GM19372 (cell line): ENCODE measurements at regions not wholly inside any gene's neighbourhood (a gene's known extent, or its start where the extent isn't known, plus 50 kb on each side); places are given as distances from the start of the nearest gene placed in this dataset.
"Not testable (repeated sequence)": the region's sequence is repeated elsewhere in the genome, so short reads cannot be mapped to it uniquely, and the experiment has no call there.

ENCODE experiments used
- ATAC-seq: cut with Tn5 transposase; IDR thresholded peaks from one replicate; pipeline ENCODE4 v1.9.1; 2021; ENCODE audit warnings: mild to moderate bottlenecking, low read depth, moderate library complexity; ENCODE audit not compliant: unreplicated experiment

DNA sequence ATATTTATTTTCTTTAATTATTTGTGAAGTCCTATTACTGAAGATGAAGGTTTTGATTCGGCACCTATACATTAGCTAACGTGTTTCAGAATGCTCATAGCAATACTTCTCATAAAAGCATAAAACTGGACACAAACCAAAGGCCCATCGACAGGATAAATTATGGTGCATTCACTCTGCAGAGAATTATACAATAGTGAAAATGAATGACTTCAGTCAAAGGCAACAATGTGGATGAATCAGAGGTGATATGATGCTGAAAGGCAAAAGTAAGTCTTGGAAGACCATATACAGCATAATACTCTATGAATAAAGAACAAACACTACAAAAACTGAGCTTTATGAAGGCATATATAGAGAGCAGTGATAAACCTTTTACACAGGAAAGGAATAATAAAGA, 156.6 kb upstream of the EGLN3 start:
- no peak for ATAC-seq

- no peak for ATAC-seq
Measured at GRCh38 chr14:34106310-34106709, 155.4 kb upstream of the EGLN3 start.

GRCh38 chr14:34104489-34105397, 153.9 kb upstream of the EGLN3 start:
- ATAC-seq, result no peak

GRCh38 chr14:34103176-34103575, 152.3 kb upstream of the EGLN3 start:
- no peak for ATAC-seq

DNA sequence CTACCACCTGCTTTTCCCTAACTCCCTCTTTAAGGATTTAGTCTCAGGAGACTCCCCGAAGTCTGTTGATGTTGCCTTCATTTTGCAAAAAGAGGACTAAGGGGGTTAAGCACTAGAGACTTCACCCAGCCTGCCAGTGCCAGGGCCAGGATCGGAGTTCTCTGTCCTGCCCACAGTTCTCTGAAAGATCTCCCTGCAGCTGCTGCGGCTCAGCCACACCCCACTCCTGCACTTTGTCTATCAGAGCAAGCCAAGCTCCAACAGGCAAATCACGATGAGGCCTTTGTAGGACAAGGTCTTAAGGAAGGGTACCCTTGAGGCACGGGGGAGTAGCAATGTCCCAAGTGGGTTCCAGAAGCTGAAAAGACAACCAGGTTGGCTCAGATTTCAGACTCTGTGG, 148.8 kb upstream of the EGLN3 start:
- no peak for ATAC-seq

DNA sequence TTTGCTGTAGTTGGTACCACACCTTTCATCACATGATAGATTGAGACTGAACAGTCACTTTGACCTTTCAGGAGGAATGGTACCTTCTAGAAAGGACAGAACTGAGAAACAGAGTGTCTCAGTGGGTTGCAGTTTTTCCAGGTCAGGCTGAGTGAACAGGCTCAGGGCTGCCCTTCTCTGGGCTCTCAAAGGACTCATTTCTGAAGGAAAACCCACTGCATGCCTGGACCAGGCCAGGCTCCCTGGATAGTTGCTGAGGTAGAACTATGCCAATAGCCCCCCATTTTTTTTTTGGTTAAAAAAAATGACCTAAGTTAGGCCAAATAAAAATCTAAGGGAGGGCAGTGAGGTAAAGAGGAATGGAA, 148.1 kb upstream of the EGLN3 start:
- no peak for ATAC-seq

- no peak for ATAC-seq
Measured at GRCh38 chr14:34098045-34098984, 147.4 kb upstream of the EGLN3 start.

GRCh38 chr14:34097644-34098043, 146.8 kb upstream of the EGLN3 start:
- no peak for ATAC-seq

GRCh38 chr14:34094384-34094783, 143.5 kb upstream of the EGLN3 start:
- no peak for ATAC-seq

GRCh38 chr14:34093883-34094282, 143.0 kb upstream of the EGLN3 start:
- no peak for ATAC-seq

GRCh38 chr14:34090451-34090850, 139.6 kb upstream of the EGLN3 start:
- ATAC-seq, result no peak

DNA sequence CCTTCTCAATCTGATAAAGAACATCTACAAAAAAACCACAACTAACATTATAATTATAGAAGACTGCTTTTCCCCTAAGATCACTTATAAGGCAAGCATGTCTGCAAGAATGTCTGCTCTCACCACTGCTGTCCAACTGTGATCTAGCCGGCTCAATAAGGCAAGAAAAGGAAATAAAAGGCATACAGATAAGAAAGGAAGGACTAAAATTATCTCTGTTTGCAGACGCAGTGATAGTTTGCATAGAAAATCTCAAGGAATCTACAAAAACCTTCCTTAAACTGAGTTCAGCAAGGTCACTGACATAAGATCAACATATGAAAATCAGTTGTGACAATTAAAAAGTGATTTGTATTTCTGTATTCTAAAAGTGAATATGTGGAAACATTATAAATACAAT, 138.0 kb upstream of the EGLN3 start:
- no peak for ATAC-seq

DNA sequence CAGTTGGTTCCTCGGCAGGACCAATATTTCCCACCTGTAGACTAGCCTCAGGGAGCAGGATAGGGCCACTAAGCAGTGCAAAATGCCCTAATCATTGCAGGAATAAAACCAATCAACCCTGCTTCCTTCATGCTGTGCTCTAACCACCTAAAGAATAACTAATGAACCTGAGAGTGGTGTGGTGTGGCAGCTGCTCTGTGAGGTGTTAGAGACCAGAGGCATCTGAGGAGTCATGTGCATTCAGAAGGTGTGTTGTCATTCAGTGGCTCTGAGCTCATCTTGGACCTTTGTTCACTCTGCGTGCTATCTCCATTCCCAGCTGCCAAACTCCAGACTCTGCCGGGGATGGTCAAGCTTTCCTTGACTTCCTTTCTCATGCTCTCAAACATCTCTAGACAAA, 136.7 kb upstream of the EGLN3 start:
- no peak for ATAC-seq

DNA sequence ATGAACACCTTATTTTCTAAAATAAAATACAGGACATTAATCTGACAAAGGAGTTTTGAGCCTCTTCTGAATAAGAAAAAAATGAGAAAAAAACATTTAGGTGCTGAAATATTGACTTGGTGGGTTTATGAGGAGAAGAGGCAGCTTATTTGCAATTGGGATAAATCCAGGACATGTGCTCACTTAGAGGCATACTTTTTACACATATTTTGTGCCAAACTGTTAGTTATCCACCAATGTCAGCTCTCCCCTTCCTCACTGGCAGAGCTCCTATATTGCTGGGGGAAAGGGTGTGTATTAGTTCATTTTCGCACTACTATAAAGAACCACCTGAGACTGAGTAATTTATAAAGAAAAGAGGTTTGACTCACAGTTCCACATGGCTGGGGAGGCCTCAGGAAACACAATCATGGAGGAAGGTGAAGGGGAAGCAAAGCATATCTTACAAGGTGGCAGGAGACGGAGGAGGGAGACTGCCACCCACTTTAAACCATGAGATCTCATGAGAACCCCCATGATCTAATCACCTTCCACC, 135.4 kb upstream of the EGLN3 start:
- no peak for ATAC-seq

GRCh38 chr14:34085695-34086094, 134.8 kb upstream of the EGLN3 start:
- ATAC-seq, result no peak

GRCh38 chr14:34081576-34082136, 130.8 kb upstream of the EGLN3 start:
- no peak for ATAC-seq

DNA sequence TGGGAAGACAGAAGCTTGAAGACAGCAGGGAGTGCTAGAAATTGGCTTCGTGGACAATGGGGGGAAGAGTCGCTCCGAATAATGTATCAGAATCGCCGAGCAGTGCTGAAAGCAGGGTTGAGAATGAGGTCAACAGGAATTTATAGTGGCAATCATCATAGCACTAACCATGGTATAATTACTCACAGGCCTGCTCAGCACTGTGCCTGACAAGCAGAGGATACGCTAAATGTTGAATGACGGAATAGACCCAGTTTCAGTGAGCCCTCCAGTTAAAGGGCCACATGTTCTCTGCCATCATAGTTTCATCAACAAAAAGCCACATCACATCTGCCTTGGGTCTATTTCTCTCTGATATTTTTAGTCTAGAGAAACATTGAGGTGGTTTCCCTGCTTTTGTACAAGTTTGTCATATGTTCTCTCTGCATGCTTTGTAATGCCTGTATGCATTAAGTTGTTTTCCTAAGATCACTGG, 130.3 kb upstream of the EGLN3 start:
- ATAC-seq, result no peak

DNA sequence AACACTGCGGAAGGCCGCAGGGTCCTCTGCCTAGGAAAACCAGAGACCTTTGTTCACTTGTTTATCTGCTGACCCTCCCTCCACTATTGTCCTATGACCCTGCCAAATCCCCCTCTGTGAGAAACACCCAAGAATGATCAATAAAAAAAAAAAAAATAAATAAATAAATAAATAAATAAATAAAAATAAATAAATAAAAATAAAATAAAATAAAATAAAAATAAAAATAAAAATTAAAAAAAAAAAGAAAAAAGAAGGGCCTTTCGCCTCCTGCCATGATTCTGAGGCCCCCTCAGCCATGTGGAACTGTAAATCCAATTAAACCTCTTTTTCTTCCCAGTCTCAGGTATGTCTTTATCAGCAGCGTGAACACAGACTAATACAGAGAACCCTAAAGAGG, 128.8 kb upstream of the EGLN3 start:
- not testable (repeated sequence) for ATAC-seq

DNA sequence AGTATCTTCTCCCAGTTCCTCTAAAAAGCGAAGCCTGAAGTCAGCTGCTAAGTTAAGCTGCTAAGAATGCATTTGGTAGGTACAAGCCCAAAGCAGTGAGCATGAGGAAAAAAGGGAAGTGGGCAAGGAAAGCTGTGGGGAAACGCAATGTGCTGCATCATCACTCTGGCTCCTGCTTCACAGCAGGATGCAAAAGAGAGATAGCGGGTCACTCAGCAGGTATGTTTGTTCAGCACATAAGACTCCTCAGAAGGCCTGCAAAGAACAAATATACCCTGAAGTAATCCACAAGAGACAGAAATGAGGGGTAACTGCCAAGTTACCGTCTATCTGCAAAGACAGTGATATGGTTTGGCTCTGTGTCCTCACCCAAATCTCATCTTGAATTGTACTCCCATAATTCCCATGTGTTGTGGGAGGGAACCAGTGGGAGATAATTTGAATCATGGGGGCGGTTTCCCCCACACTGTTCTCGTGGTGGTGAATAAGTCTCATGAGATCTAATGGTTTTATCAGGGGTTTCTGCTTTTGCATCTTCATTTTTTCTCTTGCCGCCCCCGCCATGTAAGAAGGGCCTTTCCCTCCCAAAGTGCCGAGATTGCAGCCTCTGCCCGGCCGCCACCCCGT, 127.4 kb upstream of the EGLN3 start:
- no peak for ATAC-seq

GRCh38 chr14:34075826-34076225, 125.0 kb upstream of the EGLN3 start:
- no peak for ATAC-seq
